ENCODE measurements at regions not wholly inside any gene's neighbourhood (a gene's known extent, or its start where the extent isn't known, plus 50 kb on each side); places are given as distances from the start of the nearest gene placed in this dataset.

DNA sequence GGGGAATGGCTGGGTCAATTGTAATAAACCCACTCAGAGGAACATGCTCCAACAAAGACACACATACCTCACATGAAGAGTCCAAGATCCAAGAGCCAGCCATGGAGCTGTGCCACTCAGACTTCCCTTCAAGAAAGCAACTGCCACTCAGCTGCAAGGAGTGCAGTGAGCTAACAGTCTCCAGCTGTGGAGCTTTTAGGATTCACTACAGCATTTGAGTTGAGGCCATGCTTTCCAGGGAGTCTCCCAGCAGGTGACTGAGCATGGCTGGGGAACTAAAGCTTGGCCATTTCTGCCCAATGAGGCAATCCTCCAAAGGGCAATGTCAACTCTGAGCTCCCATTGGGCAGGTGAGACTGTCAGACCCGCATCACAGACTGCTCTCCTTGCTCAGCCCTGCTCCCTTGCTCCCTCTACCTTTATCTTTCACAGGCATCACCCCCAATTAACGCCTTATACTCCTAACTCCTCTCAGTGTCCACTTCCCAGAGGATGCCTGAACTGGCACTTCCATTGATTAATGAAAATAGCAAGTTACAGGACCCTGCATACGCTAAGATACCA is 165.3 kb upstream of the CTNNB1 start:
- DNase-seq (ENCODE audit: low read depth, low spot score) = no peak

DNA sequence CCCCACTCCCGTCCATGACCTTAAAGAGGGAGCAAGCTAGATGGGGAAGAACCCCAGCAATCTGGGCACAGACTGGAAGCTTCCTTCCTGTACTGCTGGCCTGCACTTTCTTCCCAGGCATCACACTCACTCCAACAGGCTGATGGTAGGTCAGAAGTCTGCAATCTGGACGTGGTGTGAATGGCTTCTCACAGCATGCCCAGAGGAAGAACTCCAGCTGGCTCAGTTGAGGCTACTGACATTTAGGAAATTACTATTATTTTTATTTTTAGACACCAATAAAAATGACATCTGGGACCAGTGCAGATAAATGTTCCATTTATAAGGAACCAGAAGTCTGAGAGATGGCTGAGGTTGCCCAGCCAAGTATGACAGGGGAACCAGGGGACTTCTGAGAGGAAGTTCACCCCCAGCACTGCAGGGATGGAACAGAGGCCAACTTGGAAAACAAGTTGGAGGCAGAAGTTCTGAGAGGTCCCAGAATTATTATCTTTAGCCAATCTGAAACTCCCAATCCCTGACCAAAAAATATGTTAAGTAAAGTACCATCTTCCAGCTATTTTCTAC is 163.8 kb upstream of the CTNNB1 start:
- no peak for DNase-seq (ENCODE audit: low read depth, low spot score)

DNA sequence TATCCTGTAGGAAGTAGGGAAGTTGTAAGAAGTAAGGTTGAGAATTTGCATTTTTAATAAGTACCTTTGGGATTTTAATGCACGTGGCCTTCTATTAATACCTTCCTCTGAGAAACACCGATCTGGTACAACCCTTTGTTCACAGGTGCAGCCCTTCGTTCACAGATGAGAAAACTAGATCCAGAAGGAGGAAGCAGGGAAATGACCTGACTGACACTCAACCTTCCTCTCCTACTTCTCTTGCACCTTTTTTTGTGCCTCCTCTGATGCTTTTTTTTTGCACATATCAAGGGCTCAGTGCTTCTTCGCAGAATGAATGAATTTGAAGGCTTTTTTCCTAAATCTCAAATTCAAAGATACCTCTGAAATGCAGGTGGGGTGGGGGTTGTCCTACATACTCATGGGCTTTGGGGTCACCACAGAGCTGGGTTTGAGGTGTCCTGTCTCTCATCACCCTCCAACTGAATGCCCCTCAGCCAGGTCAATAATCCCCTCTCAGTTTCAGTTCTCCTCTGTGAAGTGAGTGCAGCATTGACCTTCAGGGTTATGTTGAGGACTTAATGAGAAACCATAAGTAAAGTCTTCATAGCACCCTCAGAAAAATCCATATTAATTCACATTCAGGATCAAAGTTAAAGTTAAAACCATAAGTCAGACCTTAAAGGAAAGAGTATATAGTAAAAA is 161.5 kb upstream of the CTNNB1 start:
- no peak for DNase-seq (ENCODE audit: low read depth, low spot score)

DNA sequence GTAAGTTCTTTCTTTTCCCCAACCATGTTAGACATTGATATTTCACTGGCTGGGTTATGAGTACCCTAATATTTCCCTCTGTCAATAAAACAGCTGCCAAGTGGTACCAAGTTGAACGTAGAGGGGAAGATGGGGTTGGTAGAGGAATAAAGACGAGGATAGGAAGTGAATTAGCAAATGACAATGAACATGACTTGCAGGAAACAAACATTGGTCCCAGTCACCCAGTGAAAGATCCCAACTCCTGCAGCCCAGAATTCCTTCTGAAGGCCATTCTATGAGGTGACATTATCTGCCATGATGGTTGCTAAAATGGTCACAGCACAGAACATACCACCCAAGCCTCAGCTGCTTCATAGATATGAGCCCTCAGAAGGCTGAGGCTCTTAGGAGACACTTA is 159.0 kb upstream of the CTNNB1 start:
- DNase-seq (ENCODE audit: low read depth, low spot score) = no peak

DNA sequence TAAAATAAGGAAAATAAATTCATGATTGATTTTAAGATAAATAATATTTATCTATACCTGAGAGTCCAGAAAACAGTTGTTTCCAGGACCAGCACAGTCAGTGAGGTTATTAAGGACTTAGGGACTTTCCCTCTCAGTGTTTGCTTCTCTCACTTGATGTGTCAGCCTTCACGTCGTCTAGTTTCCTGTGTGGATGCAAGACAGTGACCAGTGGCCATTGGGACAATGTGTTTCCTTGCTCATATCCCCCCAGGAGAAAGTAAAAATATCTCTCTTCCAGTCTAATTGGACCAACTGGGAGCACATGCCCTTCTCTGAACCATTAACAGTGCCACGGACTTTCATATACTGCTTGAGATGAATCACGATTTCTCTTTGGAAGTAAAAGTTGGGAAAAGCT is 157.8 kb upstream of the CTNNB1 start:
- no peak for DNase-seq (ENCODE audit: low read depth, low spot score)

DNA sequence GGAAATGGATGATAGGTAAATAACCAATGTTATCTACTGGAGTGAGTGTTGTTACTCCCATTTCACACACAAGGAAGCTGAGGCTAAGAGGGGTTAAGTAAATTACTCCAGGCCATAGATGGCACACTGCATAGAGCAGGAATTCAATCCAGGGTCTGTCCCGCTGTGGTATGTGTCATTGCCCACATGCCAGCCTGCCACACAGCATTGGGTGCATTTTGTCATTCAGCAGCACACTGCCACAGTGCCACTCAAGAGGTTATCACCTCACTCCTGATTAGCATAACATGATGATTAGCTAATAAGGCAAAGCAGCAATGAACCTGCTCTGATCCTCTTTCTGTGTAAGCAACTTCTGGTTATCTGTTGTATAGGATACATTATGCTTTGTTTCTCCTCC is 157.4 kb upstream of the CTNNB1 start:
- DNase-seq (ENCODE audit: low read depth, low spot score) = no peak

DNA sequence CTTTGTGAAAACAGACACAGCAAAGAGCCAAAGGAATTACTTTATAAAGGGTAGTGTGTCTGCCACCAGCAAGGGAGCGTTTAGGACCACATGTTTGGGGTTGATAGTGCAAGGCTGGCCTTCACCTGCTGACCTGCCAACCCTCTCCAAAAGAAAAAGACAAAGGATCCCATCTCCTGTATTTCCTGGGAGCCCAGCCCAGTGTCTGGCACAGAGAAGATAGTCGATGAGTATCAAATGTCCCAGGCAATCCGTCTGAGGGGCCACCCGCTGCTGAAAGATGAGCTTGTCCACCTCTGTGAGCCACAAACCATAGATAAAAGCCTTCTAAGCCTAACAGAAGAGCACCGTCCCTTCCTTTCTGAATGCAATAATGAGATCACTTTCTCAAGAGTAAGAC is 154.8 kb upstream of the CTNNB1 start:
- DNase-seq (ENCODE audit: low read depth, low spot score) = no peak

DNA sequence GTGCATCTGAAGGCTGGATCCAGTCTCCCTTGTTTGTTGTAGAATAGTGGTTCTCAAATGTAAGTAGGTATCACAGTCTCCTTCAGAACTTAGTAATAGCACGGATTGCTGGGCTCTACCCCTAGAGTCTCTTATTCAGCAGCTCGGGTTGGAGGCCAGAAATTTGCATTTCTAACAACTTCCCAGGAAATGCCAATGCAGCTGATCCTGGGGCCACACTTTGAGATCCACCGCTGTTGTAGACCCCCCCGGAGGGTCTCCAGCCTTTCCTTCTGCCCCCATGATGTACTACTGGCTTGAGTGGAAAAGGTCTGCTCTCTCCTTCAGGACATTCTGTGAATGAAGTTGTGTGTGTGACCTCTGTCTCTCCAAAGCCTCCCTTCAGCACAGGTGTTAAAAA is 153.8 kb upstream of the CTNNB1 start:
- DNase-seq (ENCODE audit: low read depth, low spot score) = no peak

DNA sequence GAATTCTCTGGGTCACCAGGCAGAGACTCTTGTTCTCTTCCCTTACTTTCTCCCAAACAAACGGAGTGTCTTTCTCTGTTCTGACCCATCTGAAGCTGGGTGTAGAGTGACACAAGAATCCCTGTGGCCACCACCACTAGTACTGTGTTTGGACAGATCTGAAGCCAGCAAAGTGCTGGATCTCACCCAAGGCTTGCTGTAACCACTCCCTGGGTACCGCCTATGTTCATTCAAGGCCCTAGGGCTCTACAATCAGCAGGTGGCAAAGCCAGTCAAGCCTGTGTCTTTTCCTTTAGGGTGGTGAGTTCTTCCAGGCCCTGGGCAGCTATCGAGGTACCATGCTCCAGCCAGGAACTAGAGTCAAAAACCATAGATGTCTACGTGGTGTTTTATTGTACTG is 149.2 kb upstream of the CTNNB1 start:
- DNase-seq (ENCODE audit: low read depth, low spot score) = no peak

DNA sequence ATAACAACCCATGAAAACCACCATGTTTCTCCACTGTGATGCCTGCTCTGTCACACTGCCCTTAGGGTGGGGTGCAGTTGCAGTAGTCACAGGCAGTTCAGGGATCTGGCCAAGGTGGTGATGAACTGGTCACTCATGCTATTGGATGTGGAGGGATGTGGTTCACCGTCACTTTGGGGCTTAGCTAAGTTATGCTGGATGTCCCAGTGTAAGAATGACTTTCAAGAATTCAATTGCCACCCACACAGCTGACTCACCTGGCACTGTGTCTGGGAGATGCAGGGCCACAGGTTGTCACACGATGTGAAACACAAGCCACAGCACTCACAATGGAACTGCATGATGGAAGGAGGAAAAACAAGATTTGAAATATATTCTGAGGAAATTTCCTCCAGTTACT is 146.1 kb upstream of the CTNNB1 start:
- DNase-seq (ENCODE audit: low read depth, low spot score) = no peak

DNA sequence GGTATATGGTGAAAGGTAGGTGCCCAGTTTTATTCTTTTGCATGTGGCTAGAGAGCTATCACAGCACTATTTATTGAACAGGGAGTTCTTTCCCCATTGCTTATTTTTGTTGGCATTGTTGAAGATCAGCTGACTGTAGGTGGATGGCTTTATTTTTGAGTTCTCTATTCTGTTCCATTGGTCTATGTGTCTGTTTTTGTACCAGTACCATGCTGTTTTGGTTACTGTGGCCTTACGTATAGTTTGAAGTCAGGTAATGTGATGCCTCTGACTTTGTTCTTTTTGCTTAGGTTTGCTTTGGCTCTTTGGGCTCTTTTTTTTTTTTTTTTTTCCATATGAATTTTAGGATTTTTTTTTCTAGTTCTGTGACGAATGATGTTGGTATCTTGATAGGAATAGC is 139.2 kb upstream of the CTNNB1 start:
- DNase-seq (ENCODE audit: low read depth, low spot score) = no peak

DNA sequence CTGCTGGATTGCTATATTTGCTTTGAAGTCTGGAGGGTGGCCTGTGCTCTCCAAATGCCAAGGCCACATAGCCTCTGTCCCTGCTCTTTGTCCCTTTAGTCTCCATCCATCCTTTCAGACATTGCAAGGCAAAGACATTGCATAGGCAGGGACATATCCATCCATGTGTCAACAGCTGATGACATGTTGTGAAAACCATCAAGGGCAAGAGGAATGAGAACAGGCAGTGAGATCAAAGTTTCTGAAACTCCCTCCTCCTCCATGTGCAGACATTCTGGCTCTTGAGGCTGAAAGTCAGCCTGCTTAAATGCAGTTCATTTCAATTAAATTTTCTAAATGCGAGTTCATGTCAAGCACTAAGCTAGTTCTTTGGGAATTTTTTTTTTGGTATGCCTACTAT is 135.2 kb upstream of the CTNNB1 start:
- no peak for DNase-seq (ENCODE audit: low read depth, low spot score)

DNA sequence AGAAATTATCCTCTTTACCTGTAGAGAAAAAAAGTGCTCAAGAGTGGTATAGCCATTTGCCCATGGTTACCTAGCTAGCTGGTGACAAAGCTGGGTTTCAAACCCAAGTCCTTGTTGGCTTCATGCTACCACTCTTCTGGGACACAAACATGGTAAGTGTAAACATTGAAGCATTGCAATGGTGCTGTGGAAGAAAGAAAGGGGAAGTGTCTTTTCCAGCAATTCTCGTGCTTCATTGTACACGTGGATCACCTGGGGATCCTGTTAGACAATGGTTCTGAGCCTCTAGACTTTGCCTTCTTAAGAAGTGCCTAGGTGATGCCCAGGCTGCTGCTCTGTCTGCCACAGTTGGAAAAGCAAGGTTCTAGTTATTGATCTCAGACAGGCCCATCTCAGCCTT is 134.8 kb upstream of the CTNNB1 start:
- no peak for DNase-seq (ENCODE audit: low read depth, low spot score)

DNA sequence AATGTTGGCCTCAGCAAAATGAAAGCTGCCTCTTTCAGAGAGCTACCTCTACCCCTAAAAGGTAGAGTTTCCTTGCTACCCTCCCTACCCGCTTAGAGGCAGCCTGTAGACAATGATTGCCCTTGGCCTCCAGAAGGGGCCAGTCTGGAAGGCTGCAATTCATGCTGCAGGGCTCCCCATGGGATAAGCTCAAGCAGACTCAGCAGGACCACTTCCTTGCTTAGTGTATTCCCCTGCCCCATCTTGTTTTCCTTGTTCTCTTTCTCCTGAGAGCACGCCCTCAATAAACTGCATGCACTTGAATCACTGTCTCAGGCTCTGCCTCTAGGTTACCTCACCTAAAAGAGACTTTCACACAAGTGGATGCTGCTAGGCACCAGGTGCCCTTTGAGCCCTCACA is 134.0 kb upstream of the CTNNB1 start:
- DNase-seq (ENCODE audit: low read depth, low spot score) = no peak

DNA sequence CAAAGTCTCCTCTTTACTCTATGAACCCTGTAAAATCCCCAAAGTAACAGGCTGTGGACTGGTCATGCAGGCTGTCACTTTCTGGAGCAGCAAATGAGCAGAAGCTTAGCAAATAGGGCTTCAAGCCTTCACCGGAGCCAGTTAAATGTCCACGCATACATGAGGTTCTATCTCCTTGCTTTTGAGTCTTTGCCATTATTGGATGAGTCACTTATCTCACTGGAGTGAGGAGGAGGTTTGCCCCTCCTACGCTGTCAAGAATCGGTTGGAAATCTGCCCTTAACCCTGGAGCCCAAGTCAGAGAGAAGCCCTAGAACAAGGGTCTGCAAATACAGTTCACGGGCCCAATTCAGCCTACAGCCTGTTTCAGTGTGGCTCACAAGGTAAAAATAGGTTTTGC is 126.1 kb upstream of the CTNNB1 start:
- DNase-seq (ENCODE audit: low read depth, low spot score) = no peak

DNA sequence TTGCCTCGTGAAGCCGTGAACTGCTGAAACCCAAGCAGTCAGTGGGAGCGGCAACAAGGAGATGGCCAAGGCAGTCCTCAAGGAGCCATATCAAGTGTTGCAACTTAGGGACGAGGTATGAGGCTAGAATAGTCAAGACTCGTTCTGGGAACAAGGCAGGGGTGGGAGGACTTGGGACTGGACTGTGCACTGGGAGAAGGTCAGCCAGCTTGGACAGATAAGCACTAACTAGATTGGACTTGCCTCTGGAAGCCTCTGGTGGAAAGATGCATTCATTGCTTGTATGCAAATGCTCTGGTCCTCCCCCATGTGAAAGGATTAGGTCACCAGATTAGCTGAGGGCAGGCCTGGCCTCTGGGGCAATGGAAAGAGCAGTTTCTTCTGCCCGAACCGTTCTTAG is 123.3 kb upstream of the CTNNB1 start:
- no peak for DNase-seq (ENCODE audit: low read depth, low spot score)

DNA sequence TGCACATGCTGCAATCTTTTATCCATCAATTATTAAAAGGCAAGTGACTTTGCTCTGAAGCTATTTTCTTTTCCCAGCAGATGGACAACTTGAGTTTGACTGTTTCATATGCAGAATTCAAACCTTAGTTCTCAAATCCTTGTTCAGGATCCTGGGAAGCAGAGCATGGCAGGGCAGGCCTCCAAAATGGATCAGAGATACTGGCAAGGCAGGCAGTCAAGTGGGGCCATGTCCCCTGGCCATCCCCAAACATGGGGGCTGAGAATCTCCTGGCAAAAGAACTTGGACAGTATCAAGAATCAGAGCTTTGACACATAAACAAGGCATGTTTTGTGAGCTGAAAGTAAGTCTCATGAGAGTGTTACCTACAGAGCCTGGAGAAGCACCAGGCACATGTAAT is 122.9 kb upstream of the CTNNB1 start:
- DNase-seq (ENCODE audit: low read depth, low spot score) = no peak

DNA sequence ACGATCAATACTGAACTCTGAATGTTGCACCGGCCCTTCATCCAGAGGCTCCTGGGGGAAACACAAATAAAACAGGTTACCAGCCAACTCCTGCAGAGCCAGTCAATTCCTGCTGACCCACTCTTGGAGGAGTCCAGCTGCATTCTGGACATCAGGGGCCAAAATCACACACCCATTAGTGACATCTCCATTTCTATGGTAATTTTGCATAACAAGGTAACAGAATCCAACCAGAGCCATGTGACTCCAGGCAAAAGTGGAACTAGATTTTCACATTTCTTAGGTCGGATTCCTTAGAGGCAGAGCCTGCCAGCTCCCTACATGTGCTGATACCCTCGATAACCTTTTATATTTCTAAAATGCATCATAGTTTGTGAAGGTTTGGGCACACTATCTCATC is 119.2 kb upstream of the CTNNB1 start:
- DNase-seq (ENCODE audit: low read depth, low spot score) = no peak

DNA sequence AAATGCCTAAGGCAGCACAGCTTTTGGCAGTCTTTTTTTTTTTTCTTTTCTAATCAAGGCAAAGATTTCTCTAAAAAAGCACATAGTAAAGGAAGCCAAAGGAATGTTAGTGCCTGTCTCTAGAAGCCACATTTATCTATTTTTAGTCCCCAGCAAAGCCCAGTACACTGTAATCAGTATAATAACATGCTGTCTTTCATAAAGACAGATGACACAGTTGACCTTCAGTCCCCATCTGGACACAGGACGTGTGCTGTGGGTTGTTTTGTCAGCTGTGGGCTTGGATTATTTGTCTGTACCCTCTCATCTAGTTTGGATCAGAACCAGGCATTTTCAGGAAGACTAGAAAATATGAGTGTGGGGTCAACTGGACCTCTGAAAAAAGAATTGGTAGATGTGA is 110.4 kb upstream of the CTNNB1 start:
- no peak for DNase-seq (ENCODE audit: low read depth, low spot score)

DNA sequence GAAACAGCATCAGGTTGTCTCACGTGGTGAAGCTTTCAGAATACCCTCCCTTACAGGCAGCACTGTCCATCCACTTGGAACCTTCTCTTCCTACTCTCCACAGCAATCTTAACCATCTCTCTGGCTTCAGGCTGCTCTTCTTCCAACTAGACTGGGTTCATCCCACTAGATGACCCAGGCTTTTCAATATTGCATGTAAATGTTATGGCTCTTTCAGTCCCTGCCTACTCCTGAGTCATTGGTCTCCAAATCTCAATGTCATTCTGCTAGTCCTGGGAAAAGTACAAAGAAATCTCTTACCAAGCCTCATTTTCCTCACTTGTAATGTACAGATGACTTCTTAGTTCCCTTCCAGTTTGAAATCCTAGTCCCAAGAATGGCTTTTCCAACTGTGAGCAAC is 109.7 kb upstream of the CTNNB1 start:
- no peak for DNase-seq (ENCODE audit: low read depth, low spot score)

DNA sequence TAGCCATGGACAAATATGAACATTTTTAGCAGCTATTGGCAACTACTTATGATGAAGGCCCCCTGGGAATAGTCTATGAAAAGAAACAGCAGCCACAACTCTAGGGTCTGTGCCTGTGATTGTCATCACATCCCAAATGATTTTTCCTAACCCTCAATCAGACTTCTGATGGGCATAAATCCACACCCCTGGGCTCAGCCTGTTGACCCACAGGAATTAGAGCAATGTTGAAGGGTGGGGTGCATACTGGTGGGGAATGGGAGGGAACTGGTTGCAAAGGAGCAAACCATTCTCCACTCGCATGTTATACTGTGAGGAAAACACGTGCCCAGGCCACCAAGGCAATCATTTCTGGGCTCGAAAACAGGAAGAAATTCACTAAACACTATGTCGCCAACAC is 106.5 kb upstream of the CTNNB1 start:
- DNase-seq (ENCODE audit: low read depth, low spot score) = no peak

DNA sequence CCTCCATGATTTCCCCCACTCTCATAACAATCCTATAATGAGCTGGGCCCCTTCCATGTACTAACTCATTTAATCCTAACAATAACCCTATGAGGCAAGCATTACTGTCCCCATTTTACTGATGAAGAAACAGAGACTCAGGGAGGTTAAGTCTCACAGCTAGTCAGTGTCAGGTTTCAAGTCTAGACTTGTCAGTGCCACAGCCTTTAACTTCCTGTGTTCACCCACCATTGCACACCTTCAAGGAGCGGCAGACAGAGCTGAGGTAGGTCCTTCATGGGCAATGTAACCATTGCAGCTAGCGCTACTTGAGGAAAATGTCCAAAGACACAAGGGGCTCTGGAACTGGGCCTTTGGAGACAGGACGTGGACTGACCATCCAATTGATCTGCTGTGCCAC is 105.8 kb upstream of the CTNNB1 start:
- DNase-seq (ENCODE audit: low read depth, low spot score) = no peak

DNA sequence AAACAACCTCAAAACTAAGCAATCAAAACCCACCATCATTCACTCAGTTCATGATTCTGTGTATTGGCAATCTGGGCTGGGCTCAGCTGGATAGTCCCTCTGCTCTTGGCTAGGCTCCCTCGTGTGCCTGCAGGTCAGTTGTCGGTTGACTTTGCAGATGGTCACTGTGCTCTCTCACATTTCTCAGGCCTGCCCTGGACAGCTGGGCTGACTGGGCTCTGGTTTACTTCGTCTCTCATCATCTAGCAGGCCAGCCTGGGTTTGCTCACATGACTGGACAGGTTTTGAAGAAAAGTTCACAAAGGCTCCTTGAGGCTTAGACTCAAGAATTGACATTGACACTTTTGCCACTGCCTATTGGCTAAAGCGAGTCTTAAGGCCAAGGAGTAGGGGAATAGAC is 105.0 kb upstream of the CTNNB1 start:
- DNase-seq (ENCODE audit: low read depth, low spot score) = no peak

DNA sequence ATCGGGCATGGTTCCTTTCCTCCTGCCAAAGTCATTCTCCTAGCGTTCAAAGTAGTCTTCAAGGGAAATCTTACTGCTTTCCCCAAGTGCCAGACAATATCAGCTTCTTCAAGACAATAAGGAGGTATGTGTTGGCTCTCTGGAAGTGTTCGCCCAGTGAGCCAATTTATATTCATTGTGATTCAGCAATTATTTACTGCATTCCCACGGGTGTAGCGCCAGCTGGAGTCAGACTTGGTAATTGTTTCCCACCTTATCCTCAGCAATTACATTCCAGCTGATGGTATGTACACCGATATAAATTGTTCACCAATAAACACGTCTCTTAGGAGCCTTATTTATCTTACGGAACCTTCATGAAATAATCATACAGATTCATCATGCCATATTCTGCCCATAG is 103.6 kb upstream of the CTNNB1 start:
- DNase-seq (ENCODE audit: low read depth, low spot score) = no peak

Data from activated CD4-positive, CD25-positive, alpha-beta regulatory T cell treated with anti-CD3 and anti-CD28 coated beads, Interleukin-2, amount 50 U/mL, for 16 hours (primary cell).